ENCODE measurements at regions not wholly inside any gene's neighbourhood (a gene's known extent, or its start where the extent isn't known, plus 50 kb on each side); places are given as distances from the start of the nearest gene placed in this dataset.

- TF ChIP-seq EZH2 (IDR thresholded peaks at IDR 0.05) (no peak), FOXP2 (optimal IDR thresholded peaks at IDR 0.05; ENCODE audit: control extremely low read depth, extremely low read length, insufficient read depth) (no peak), POLR2AphosphoS5 (IDR thresholded peaks at IDR 0.05; ENCODE audit: borderline replicate concordance, low read depth, low read length) (no peak)
- H3K9ac ChIP-seq (ENCODE audit: insufficient read length), result no peak overlapping the region
- H3K36me3 ChIP-seq (ENCODE audit: insufficient read depth, low read length), result no peaks in the 10 kb centered on the region
- H3K9me3 ChIP-seq (ENCODE audit: low read depth, low read length), result no peaks in the 10 kb centered on the region
- no peak for DNase-seq (ENCODE audit: low read depth, low spot score)
- no peak overlapping the region for H3K27ac ChIP-seq
- H3K4me3 ChIP-seq, result no peak overlapping the region
Observed at GRCh38 chr9:91101611-91102168, 260.0 kb downstream of the AUH start.

- Histone ChIP-seq H3K4me3 (no peak overlapping the region), H3K9ac (ENCODE audit: insufficient read length) (no peak overlapping the region), H3K36me3 (ENCODE audit: insufficient read depth, low read length) (no peaks in the 10 kb centered on the region), H3K9me3 (ENCODE audit: low read depth, low read length) (no peaks in the 10 kb centered on the region), H3K27ac (no peak overlapping the region)
- TF ChIP-seq FOXP2 (optimal IDR thresholded peaks at IDR 0.05; ENCODE audit: control extremely low read depth, extremely low read length, insufficient read depth), result no peak
- no peak for TF ChIP-seq POLR2AphosphoS5 (IDR thresholded peaks at IDR 0.05; ENCODE audit: borderline replicate concordance, low read depth, low read length)
- TF ChIP-seq EZH2 (IDR thresholded peaks at IDR 0.05), result no peak
- no peak for DNase-seq (ENCODE audit: low read depth, low spot score)
Observed at GRCh38 chr9:91102269-91102668, 259.4 kb downstream of the AUH start.

- TF ChIP-seq EZH2 (IDR thresholded peaks at IDR 0.05), result no peak
- no peak for TF ChIP-seq FOXP2 (optimal IDR thresholded peaks at IDR 0.05; ENCODE audit: control extremely low read depth, extremely low read length, insufficient read depth)
- no peak for TF ChIP-seq POLR2AphosphoS5 (IDR thresholded peaks at IDR 0.05; ENCODE audit: borderline replicate concordance, low read depth, low read length)
- no peak for DNase-seq (ENCODE audit: low read depth, low spot score)
- Histone ChIP-seq H3K4me3 (no peak overlapping the region), H3K27ac (no peak overlapping the region), H3K36me3 (ENCODE audit: insufficient read depth, low read length) (no peaks in the 10 kb centered on the region), H3K9ac (ENCODE audit: insufficient read length) (no peak overlapping the region), H3K9me3 (ENCODE audit: low read depth, low read length) (no peaks in the 10 kb centered on the region)
Observed at GRCh38 chr9:91103931-91104330, 257.8 kb downstream of the AUH start.

GRCh38 chr9:91106415-91107081 lies 255.2 kb downstream of the AUH start:
- H3K4me3 ChIP-seq, result no peak overlapping the region
- no peak for DNase-seq (ENCODE audit: low read depth, low spot score)
- H3K27ac ChIP-seq, result no peak overlapping the region
- no peaks in the 10 kb centered on the region for H3K36me3 ChIP-seq (ENCODE audit: insufficient read depth, low read length)
- H3K9me3 ChIP-seq (ENCODE audit: low read depth, low read length), result no peaks in the 10 kb centered on the region
- no peak overlapping the region for H3K9ac ChIP-seq (ENCODE audit: insufficient read length)
- TF ChIP-seq FOXP2 (optimal IDR thresholded peaks at IDR 0.05; ENCODE audit: control extremely low read depth, extremely low read length, insufficient read depth) (no peak), EZH2 (IDR thresholded peaks at IDR 0.05) (no peak), POLR2AphosphoS5 (IDR thresholded peaks at IDR 0.05; ENCODE audit: borderline replicate concordance, low read depth, low read length) (no peak)

- Histone ChIP-seq H3K9ac (ENCODE audit: insufficient read length) (no peak overlapping the region), H3K27ac (no peak overlapping the region), H3K9me3 (ENCODE audit: low read depth, low read length) (no peaks in the 10 kb centered on the region), H3K4me3 (no peak overlapping the region), H3K36me3 (ENCODE audit: insufficient read depth, low read length) (no peaks in the 10 kb centered on the region)
- TF ChIP-seq FOXP2 (optimal IDR thresholded peaks at IDR 0.05; ENCODE audit: control extremely low read depth, extremely low read length, insufficient read depth) (no peak), EZH2 (IDR thresholded peaks at IDR 0.05) (no peak), POLR2AphosphoS5 (IDR thresholded peaks at IDR 0.05; ENCODE audit: borderline replicate concordance, low read depth, low read length) (no peak)
- DNase-seq (ENCODE audit: low read depth, low spot score), result no peak
Observed at GRCh38 chr9:91111226-91111625, 250.5 kb downstream of the AUH start.

- no peaks in the 10 kb centered on the region for H3K9me3 ChIP-seq (ENCODE audit: low read depth, low read length)
- H3K27ac ChIP-seq, result no peak overlapping the region
- TF ChIP-seq POLR2AphosphoS5 (IDR thresholded peaks at IDR 0.05; ENCODE audit: borderline replicate concordance, low read depth, low read length) (no peak), FOXP2 (optimal IDR thresholded peaks at IDR 0.05; ENCODE audit: control extremely low read depth, extremely low read length, insufficient read depth) (no peak), EZH2 (IDR thresholded peaks at IDR 0.05) (no peak)
- H3K36me3 ChIP-seq (ENCODE audit: insufficient read depth, low read length), result no peaks in the 10 kb centered on the region
- no peak for DNase-seq (ENCODE audit: low read depth, low spot score)
- H3K9ac ChIP-seq (ENCODE audit: insufficient read length), result no peak overlapping the region
- no peak overlapping the region for H3K4me3 ChIP-seq
Observed at GRCh38 chr9:91111876-91112275, 249.8 kb downstream of the AUH start.

GRCh38 chr9:91113016-91113415 lies 248.7 kb downstream of the AUH start:
- Histone ChIP-seq H3K9ac (ENCODE audit: insufficient read length) (no peak overlapping the region), H3K27ac (no peak overlapping the region), H3K4me3 (no peak overlapping the region), H3K9me3 (ENCODE audit: low read depth, low read length) (no peaks in the 10 kb centered on the region), H3K36me3 (ENCODE audit: insufficient read depth, low read length) (no peaks in the 10 kb centered on the region)
- DNase-seq (ENCODE audit: low read depth, low spot score), result no peak
- TF ChIP-seq FOXP2 (optimal IDR thresholded peaks at IDR 0.05; ENCODE audit: control extremely low read depth, extremely low read length, insufficient read depth), result no peak
- TF ChIP-seq POLR2AphosphoS5 (IDR thresholded peaks at IDR 0.05; ENCODE audit: borderline replicate concordance, low read depth, low read length), result no peak
- TF ChIP-seq EZH2 (IDR thresholded peaks at IDR 0.05), result no peak

- TF ChIP-seq EZH2 (IDR thresholded peaks at IDR 0.05) (no peak), POLR2AphosphoS5 (IDR thresholded peaks at IDR 0.05; ENCODE audit: borderline replicate concordance, low read depth, low read length) (no peak), FOXP2 (optimal IDR thresholded peaks at IDR 0.05; ENCODE audit: control extremely low read depth, extremely low read length, insufficient read depth) (no peak)
- Histone ChIP-seq H3K36me3 (ENCODE audit: insufficient read depth, low read length) (no peaks in the 10 kb centered on the region), H3K4me3 (no peak overlapping the region), H3K9ac (ENCODE audit: insufficient read length) (no peak overlapping the region), H3K9me3 (ENCODE audit: low read depth, low read length) (no peaks in the 10 kb centered on the region), H3K27ac (no peak overlapping the region)
- DNase-seq (ENCODE audit: low read depth, low spot score), result no peak
Observed at GRCh38 chr9:91114450-91114849, 247.3 kb downstream of the AUH start.
